ENCODE measurements at regions not wholly inside any gene's neighbourhood (a gene's known extent, or its start where the extent isn't known, plus 50 kb on each side); places are given as distances from the start of the nearest gene placed in this dataset.

- no peak for TF ChIP-seq CTCF (IDR thresholded peaks at IDR 0.05)
- no peak for TF ChIP-seq POLR2A (IDR thresholded peaks at IDR 0.05)
Measured at GRCh38 chr11:87401653-87402052, 363.9 kb downstream of the TMEM135 start.

All from heart left ventricle (tissue), 13 donors.